ENCODE measurements at regions not wholly inside any gene's neighbourhood (a gene's known extent, or its start where the extent isn't known, plus 50 kb on each side); places are given as distances from the start of the nearest gene placed in this dataset.

DNA sequence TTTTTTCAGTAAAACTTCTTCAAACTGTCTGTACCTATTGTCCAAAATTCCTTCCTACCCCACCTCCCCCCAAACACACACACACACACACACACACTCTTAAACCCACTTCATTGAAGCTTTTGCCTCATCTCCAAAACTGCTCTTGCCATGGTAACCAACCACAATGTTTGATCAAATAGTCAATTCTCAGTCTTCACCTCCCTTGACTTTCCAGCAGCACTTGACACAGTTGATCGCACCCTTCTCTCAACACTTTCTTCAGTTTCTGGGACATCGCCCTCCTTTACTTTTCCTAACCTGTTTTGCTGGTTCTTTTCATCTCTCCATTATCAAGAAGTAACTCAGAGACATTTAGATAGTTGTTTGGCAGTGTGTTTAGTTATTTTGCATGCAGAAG is 71.5 kb upstream of the COL21A1 start:
- Histone ChIP-seq H2AFZ (ENCODE audit: low read depth, low read length) (no peak overlapping the region), H3K4me1 (ENCODE audit: insufficient read depth, low read length) (no peaks in the 10 kb centered on the region), H3K4me3 (ENCODE audit: low read length) (no peak overlapping the region), H3K9me3 (ENCODE audit: low read length) (no peaks in the 10 kb centered on the region), H3K36me3 (ENCODE audit: insufficient read depth, low read length) (no peaks in the 10 kb centered on the region), H3K27me3 (ENCODE audit: insufficient read depth, low read length) (no peaks in the 10 kb centered on the region)

DNA sequence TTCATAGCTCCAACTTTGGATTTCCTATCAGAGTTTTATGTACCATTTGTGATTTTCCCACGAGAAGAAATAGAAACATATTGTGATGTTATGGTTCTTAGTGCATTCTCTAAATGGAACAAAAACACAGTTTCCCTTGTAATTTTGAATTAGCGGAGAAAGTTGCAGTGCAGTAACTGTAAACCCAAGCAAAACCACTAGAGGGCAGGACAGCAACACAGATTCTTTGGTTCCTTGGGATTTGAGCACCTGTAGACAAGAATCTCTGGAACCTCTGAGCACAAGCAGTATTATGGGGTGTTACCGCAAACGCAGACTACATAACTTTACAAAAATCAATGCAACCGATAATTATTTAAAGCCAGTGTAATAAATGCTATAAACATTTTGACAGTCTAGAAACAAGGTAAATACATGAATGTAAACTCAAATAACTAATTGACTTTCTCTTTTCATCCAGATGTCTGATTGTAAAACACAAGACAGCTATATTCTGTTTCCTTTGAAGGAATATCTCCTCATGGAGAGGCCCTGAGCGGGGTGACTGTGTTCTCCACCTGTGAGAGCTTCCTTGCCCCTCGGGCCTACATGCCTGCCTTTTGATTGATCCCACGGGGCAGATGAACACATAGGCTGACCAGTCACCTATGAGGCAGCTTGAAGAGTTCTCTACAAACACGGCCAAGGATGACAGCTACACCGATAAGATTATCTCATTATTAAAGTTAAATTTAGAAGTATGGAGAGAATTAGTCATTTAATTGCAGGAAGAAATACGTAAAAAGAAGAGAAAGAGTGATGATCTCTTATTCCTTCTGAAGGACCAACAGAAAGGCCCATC is 67.5 kb upstream of the COL21A1 start:
- Histone ChIP-seq H3K4me1 (ENCODE audit: insufficient read depth, low read length) (no peaks in the 10 kb centered on the region), H2AFZ (ENCODE audit: low read depth, low read length) (no peak overlapping the region), H3K4me3 (ENCODE audit: low read length) (no peak overlapping the region), H3K27me3 (ENCODE audit: insufficient read depth, low read length) (no peaks in the 10 kb centered on the region), H3K9me3 (ENCODE audit: low read length) (no peaks in the 10 kb centered on the region), H3K36me3 (ENCODE audit: insufficient read depth, low read length) (no peaks in the 10 kb centered on the region)

DNA sequence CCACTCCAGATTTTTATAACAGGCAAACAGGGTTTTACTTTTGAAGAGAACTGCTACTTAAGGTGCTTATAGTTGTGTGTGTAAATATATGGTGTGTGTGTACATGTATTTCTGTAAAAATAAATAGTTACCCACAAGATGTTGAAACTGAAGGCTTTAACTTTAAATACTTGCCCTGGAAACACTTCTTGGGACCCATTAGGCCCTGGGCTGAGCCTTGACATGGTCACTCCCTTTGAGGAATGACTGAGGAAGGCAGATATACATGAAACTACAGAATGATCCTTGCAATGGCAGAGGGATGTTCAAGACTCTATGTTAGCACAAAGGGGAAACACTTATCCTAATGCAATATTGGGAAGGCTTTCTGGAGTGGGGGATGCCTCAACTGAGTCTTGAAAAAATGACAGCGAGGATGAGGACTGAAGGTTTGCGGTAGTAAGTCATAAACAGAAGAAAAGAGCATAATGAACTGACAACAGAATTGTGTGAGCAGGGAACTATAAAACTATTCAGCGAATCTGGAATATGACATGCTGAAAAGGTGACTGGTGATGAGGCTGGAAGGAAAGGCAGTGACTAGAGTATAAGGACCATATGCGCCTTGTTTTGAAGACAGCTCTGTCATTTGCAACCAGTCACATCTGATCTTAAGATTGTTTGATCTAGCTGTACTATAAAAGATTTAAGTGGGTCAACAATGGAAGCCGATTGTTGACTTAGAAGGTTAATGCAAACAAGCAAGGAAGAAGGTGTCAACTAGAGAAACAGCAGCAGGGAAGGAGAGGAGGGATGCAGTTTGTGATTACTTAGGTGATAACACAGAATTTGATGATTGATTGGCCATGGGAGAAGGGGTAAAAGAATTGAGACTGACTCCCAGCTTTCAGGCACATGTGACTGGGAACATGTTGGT is 64.4 kb upstream of the COL21A1 start:
- Histone ChIP-seq H3K27me3 (ENCODE audit: insufficient read depth, low read length) (no peaks in the 10 kb centered on the region), H3K4me3 (ENCODE audit: low read length) (no peak overlapping the region), H2AFZ (ENCODE audit: low read depth, low read length) (no peak overlapping the region), H3K9me3 (ENCODE audit: low read length) (no peaks in the 10 kb centered on the region), H3K4me1 (ENCODE audit: insufficient read depth, low read length) (no peaks in the 10 kb centered on the region), H3K36me3 (ENCODE audit: insufficient read depth, low read length) (no peaks in the 10 kb centered on the region)

DNA sequence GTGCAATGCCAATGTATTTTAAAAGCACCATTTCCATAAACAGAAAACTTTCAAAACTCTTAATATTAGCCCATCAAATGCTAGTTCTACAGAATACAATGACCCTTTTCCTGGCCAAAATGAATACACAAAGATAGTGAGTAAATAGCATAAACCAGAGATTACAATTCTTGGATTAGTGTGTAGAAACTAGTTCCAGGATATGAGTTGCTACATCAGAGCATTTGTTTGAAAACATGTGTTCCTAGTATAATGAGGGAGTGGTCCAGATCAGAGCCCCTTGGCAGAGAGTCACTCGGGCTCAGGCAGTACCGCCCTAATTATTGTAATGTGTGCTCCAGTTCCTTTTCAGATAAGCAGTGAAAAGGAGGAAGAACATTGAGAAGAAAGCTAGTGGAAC is 63.7 kb upstream of the COL21A1 start:
- no peaks in the 10 kb centered on the region for H3K9me3 ChIP-seq (ENCODE audit: low read length)
- no peak overlapping the region for H2AFZ ChIP-seq (ENCODE audit: low read depth, low read length)
- no peaks in the 10 kb centered on the region for H3K36me3 ChIP-seq (ENCODE audit: insufficient read depth, low read length)
- H3K27me3 ChIP-seq (ENCODE audit: insufficient read depth, low read length): no peaks in the 10 kb centered on the region
- no peaks in the 10 kb centered on the region for H3K4me1 ChIP-seq (ENCODE audit: insufficient read depth, low read length)
- no peak overlapping the region for H3K4me3 ChIP-seq (ENCODE audit: low read length)

DNA sequence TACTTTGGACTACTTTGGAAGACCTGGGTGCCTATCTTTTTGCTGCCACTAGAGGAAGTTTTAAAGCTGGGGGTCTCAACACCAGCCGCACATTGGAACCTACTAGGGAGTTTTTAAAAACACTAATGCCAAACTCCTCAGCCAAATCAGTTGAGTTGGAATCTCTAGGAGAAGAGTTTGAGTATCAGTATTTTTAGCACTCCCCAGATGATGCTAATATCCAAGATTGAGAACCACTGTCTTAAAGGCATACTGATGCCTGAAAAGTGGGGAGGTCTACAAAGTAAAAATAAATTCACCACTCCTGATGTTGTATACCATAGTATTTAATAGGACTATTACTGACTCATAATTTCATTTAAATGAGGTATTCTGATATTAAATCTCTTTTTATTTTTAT is 62.9 kb upstream of the COL21A1 start:
- Histone ChIP-seq H3K4me3 (ENCODE audit: low read length) (no peak overlapping the region), H3K9me3 (ENCODE audit: low read length) (no peaks in the 10 kb centered on the region), H3K27me3 (ENCODE audit: insufficient read depth, low read length) (no peaks in the 10 kb centered on the region), H3K4me1 (ENCODE audit: insufficient read depth, low read length) (no peaks in the 10 kb centered on the region), H3K36me3 (ENCODE audit: insufficient read depth, low read length) (no peaks in the 10 kb centered on the region), H2AFZ (ENCODE audit: low read depth, low read length) (no peak overlapping the region)

DNA sequence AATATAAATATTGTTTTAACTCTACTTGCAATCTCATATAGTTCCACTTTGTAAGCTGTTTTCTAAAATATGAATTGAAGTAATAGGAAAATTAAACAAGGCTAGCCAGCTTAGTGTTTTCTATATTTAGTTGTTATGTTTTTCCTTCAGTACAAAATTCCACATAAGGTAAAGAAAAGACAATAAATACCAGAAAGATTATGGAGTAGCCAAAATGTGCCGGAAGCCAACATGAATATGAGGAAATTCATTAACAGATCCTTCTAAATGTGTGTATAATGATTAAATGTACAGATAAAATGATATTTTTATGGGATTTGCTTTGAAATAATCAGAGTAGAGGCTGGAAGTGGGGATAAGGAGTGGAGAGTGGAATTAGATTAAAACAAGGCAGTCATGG is 52.5 kb upstream of the COL21A1 start:
- Histone ChIP-seq H3K4me1 (ENCODE audit: insufficient read depth, low read length) (no peaks in the 10 kb centered on the region), H2AFZ (ENCODE audit: low read depth, low read length) (no peak overlapping the region), H3K27me3 (ENCODE audit: insufficient read depth, low read length) (no peaks in the 10 kb centered on the region), H3K4me3 (ENCODE audit: low read length) (no peak overlapping the region), H3K9me3 (ENCODE audit: low read length) (no peaks in the 10 kb centered on the region), H3K36me3 (ENCODE audit: insufficient read depth, low read length) (no peaks in the 10 kb centered on the region)

DNA sequence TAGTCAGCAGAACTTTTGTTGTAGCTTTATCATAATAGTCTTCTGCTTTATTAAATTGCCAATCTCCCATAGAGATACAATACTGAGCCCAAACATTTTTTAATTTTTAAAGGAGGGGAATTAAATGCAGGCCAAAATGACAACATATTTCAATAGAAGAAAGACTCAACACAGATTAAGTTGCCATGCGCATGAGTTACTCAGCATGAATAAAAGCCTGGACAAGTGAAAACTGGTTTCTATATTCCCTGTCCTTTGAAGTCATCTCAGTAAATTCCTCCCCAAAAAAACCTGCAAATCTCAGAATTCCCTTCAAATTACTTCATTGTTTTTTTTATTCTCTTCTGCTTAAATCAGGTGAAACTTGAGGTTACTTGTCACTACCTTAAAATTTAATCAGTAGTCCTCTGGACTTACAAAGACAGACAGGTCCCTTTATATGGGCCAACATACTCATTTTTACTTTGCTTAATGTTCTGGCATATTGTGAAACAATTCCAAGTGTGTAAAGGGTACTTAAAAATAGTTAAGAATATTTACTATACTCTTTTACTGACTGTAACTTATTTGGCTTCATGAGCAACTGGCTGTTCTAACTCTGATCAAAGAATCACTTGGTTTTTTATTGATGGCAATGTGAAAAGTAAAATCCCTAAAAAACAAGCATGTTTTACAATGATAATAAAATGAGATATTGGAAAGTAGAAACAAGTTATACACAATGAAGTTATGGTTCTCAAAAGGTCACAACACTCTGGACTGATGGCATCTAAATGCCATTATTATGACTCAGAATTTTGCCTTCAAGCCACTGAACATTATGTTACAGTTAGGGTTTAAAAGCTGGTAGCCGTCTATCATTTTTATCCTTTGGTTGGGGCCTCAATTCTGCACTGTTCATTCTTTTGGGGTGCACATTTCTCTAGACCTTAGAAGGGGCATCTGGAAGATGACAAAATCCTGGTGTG is 49.9 kb upstream of the COL21A1 start:
- no peaks in the 10 kb centered on the region for H3K36me3 ChIP-seq (ENCODE audit: insufficient read depth, low read length)
- peaks cover 14% of the 10 kb centered on the region for H3K4me1 ChIP-seq (ENCODE audit: insufficient read depth, low read length)
- H3K9me3 ChIP-seq (ENCODE audit: low read length): no peaks in the 10 kb centered on the region
- no peak overlapping the region for H3K4me3 ChIP-seq (ENCODE audit: low read length)
- no peaks in the 10 kb centered on the region for H3K27me3 ChIP-seq (ENCODE audit: insufficient read depth, low read length)
- H2AFZ ChIP-seq (ENCODE audit: low read depth, low read length): no peak overlapping the region

Measured in neuron (in vitro differentiated cells).